ENCODE measurements at regions not wholly inside any gene's neighbourhood (a gene's known extent, or its start where the extent isn't known, plus 50 kb on each side); places are given as distances from the start of the nearest gene placed in this dataset.

- no peak for ATAC-seq (ENCODE audit: low read depth)
- H3K4me3 Mint-ChIP-seq = no peak overlapping the region
- peaks cover 4% of the 10 kb centered on the region for H3K27me3 Mint-ChIP-seq
- intact Hi-C loops (cut with micrococcal nuclease) = no loop called here
- no peaks in the 10 kb centered on the region for H3K36me3 Mint-ChIP-seq (ENCODE audit: low read depth)
- ChIA-PET CTCF (no interaction called here), POLR2A (no interaction called here)
- H3K27ac Mint-ChIP-seq = no peak overlapping the region
- no peak for TF ChIP-seq CTCF (IDR thresholded peaks at IDR 0.05)
- no peaks in the 10 kb centered on the region for H3K9me3 Mint-ChIP-seq
- H3K4me1 Mint-ChIP-seq = no peaks in the 10 kb centered on the region
- DNase-seq = no peak
Observed at GRCh38 chr12:65616022-65616421, 208.3 kb upstream of the HMGA2 start.

- POLR2A ChIA-PET = no interaction called here
- DNase-seq = no peak
- Mint-ChIP-seq H3K27ac (no peak overlapping the region), H3K27me3 (no peaks in the 10 kb centered on the region), H3K4me3 (no peak overlapping the region), H3K36me3 (ENCODE audit: low read depth) (no peaks in the 10 kb centered on the region), H3K9me3 (no peaks in the 10 kb centered on the region), H3K4me1 (no peaks in the 10 kb centered on the region)
- CTCF ChIA-PET = no interaction called here
- no peak for ATAC-seq (ENCODE audit: low read depth)
- intact Hi-C loops (cut with micrococcal nuclease) = no loop called here
- no peak for TF ChIP-seq CTCF (IDR thresholded peaks at IDR 0.05)
Observed at GRCh38 chr12:65618588-65618987, 205.7 kb upstream of the HMGA2 start.

GRCh38 chr12:65619018-65619417 lies 205.3 kb upstream of the HMGA2 start:
- Mint-ChIP-seq H3K9me3 (no peaks in the 10 kb centered on the region), H3K36me3 (ENCODE audit: low read depth) (no peaks in the 10 kb centered on the region), H3K4me3 (no peak overlapping the region), H3K4me1 (no peaks in the 10 kb centered on the region), H3K27ac (no peak overlapping the region), H3K27me3 (no peaks in the 10 kb centered on the region)
- ATAC-seq (ENCODE audit: low read depth) (no peak), DNase-seq (no peak)
- ChIA-PET POLR2A (no interaction called here), CTCF (no interaction called here)
- TF ChIP-seq CTCF (IDR thresholded peaks at IDR 0.05) = no peak
- intact Hi-C loops (cut with micrococcal nuclease) = no loop called here

GRCh38 chr12:65620046-65620445 lies 204.2 kb upstream of the HMGA2 start:
- Mint-ChIP-seq H3K36me3 (ENCODE audit: low read depth) (no peaks in the 10 kb centered on the region), H3K4me1 (no peaks in the 10 kb centered on the region), H3K4me3 (no peak overlapping the region), H3K27ac (no peak overlapping the region), H3K9me3 (no peaks in the 10 kb centered on the region), H3K27me3 (no peaks in the 10 kb centered on the region)
- intact Hi-C loops (cut with micrococcal nuclease) = no loop called here
- TF ChIP-seq CTCF (IDR thresholded peaks at IDR 0.05) = no peak
- ATAC-seq (ENCODE audit: low read depth) (no peak), DNase-seq (no peak)
- ChIA-PET CTCF (no interaction called here), POLR2A (no interaction called here)

- Mint-ChIP-seq H3K27ac (no peak overlapping the region), H3K4me1 (no peaks in the 10 kb centered on the region), H3K27me3 (no peaks in the 10 kb centered on the region), H3K9me3 (no peaks in the 10 kb centered on the region), H3K4me3 (no peak overlapping the region), H3K36me3 (ENCODE audit: low read depth) (no peaks in the 10 kb centered on the region)
- DNase-seq (no peak), ATAC-seq (ENCODE audit: low read depth) (no peak)
- intact Hi-C loops (cut with micrococcal nuclease) = no loop called here
- no peak for TF ChIP-seq CTCF (IDR thresholded peaks at IDR 0.05)
- CTCF ChIA-PET = no interaction called here
- POLR2A ChIA-PET = no interaction called here
Observed at GRCh38 chr12:65622056-65622455, 202.2 kb upstream of the HMGA2 start.
